Tibial nerve (tissue), 4 donors: ENCODE measurements at regions not wholly inside any gene's neighbourhood (a gene's known extent, or its start where the extent isn't known, plus 50 kb on each side); places are given as distances from the start of the nearest gene placed in this dataset.
A peak's percentile ranks its signal among the peaks of the same experiment; 100 is the strongest.

ENCODE experiments used
- DNase-seq, 2 donors: peaks; one replicate each; pipeline ENCODE4 v3.0.0-alpha.2; 2019; ENCODE audit warnings: low spot score in 2 of 2
- H3K27ac ChIP-seq, 4 donors: fragments of 200-600 bp; sonication (generic) in 3 of 4; one replicate each; pipeline ENCODE4 v1.5.1; 2017 to 2019; ENCODE audit warnings: mild to moderate bottlenecking in 1 of 4
- H3K27me3 ChIP-seq, 2 donors: fragments of 200-600 bp; sonication (generic) in 1 of 2; one replicate each; pipeline versions ENCODE4 v1.5.1 to v1.6.0; 2017 to 2019
- H3K36me3 ChIP-seq, 3 donors: fragments of 200-600 bp; sonication (generic); one replicate each; pipeline ENCODE4 v1.5.1; 2018 to 2019
- H3K4me1 ChIP-seq, 4 donors: fragments of 200-600 bp; sonication (generic) in 3 of 4; one replicate each; pipeline ENCODE4 v1.5.1; 2017 to 2019
- H3K4me3 ChIP-seq, 4 donors: fragments of 200-600 bp; sonication (generic) in 3 of 4; one replicate each; pipeline ENCODE4 v1.5.1; 2017 to 2019; ENCODE audit warnings: mild to moderate bottlenecking in 1 of 4, moderate library complexity in 1 of 4
- H3K9me3 ChIP-seq, 4 donors: fragments of 200-600 bp; sonication (generic) in 3 of 4; one replicate each; pipeline ENCODE4 v1.5.1; 2017 to 2019
- EP300 ChIP-seq, 2 donors: sonication (generic); formaldehyde crosslinking; IDR thresholded peaks; one replicate each; pipeline ENCODE4 v1.6.1; 2017; ENCODE audit warnings: antibody characterized with exemption in 2 of 2, mild to moderate bottlenecking in 1 of 2
- POLR2A ChIP-seq, 2 donors: fragments of 450-650 bp; IDR thresholded peaks; one replicate each; pipeline ENCODE4 v1.6.1; 2017; ENCODE audit warnings: antibody characterized with exemption in 2 of 2, mild to moderate bottlenecking in 2 of 2, moderate library complexity in 2 of 2
- WGBS, 2 donors: methylation state at CpG; one replicate each; pipeline ENCODE4 v1.1.5; 2018; 5-methylcytosine and 5-hydroxymethylcytosine counted together
- TF ChIP-seq, protein P1 (sequence below), 5 experiments: fragments of 200-600 bp in 3 of 5; fragments of 450-650 bp in 2 of 5; sonication (generic) in 3 of 5; IDR thresholded peaks; one replicate each; pipeline ENCODE4 v1.5.1; 2016 to 2019; ENCODE audit warnings: antibody characterized with exemption in 5 of 5, mild to moderate bottlenecking in 3 of 5, moderate library complexity in 2 of 5

DNA sequence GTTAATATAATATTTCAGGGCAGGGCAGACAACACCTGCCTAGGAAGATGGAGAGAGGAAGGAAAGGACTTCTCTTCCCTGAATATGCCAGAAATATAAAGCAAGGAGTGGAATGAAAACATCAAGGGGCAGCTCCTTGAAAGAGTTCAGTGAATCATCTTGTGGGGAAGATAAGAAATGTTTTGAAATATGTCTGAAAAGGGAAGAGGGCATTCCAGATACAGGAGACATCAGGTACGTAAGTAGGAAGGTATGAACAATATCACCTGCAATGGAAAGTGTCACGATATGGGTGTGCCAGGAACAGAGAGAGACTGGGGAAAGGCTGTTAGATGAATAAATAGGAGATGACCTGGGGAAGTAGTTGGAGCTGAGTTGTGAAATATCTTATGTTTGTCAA lies 75.8 kb upstream of the WDR72 start:
- TF ChIP-seq EP300 (IDR thresholded peaks at IDR 0.05) (no peak), POLR2A (IDR thresholded peaks at IDR 0.05) (no peak)
- TF ChIP-seq, protein P1, sequence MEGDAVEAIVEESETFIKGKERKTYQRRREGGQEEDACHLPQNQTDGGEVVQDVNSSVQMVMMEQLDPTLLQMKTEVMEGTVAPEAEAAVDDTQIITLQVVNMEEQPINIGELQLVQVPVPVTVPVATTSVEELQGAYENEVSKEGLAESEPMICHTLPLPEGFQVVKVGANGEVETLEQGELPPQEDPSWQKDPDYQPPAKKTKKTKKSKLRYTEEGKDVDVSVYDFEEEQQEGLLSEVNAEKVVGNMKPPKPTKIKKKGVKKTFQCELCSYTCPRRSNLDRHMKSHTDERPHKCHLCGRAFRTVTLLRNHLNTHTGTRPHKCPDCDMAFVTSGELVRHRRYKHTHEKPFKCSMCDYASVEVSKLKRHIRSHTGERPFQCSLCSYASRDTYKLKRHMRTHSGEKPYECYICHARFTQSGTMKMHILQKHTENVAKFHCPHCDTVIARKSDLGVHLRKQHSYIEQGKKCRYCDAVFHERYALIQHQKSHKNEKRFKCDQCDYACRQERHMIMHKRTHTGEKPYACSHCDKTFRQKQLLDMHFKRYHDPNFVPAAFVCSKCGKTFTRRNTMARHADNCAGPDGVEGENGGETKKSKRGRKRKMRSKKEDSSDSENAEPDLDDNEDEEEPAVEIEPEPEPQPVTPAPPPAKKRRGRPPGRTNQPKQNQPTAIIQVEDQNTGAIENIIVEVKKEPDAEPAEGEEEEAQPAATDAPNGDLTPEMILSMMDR (IDR thresholded peaks at IDR 0.05): no peak
- 93 to 98% methylated on average over 2 of the region's 2 CpGs for WGBS, 2 donors
- no peak for DNase-seq
- Histone ChIP-seq H3K9me3 (no peaks in the 10 kb centered on the region), H3K27ac (no peak overlapping the region), H3K27me3 (no peaks in the 10 kb centered on the region), H3K4me3 (no peak overlapping the region), H3K36me3 (no peaks in the 10 kb centered on the region), H3K4me1 (peaks cover 0 to 5% (median 0%) of the 10 kb centered on the region in 4 donors)

DNA sequence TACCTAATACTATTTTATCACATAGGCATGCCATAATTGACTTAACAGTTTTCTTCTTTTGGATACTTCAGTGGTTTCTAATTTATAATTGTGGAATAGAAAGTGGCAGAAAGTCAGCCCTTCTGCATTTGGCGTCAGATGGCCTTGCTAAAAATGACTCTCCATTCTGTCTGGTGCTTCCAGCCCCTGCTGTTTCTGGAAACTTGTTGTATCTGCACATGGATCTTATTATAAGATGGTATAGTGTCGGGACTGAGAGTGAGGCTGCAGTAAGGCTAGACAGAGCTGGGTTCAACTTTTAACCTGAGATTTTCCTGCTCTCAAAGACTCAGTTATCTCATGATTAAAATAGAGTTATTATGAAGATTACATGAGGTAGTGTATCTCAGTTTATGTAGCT lies 74.8 kb upstream of the WDR72 start:
- H3K27ac ChIP-seq: no peak overlapping the region

DNA sequence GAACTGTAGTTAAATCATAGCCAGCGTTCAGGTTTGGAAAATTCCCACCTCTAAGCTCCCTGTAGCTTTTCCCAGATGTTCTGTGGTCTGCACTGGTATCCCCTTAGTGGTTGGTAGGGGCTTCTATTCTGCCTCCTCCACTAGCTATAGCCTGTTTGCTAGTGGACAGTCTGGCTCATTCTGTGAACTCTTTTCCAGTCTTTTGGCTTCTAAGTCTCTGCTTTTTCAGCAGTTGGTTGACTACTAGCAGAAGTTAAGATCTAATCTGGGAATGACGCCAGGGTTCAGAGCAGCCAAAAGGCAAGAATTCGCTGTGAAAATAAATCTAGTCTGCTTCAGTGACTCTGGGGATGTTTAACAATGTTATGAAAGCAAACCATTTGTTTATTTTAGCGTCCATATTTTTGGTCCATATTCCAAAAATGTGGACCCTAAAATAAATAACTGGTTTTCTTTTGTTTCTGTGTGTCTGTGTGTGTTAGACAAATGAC lies 73.7 kb upstream of the WDR72 start:
- H3K9me3 ChIP-seq: no peaks in the 10 kb centered on the region
- no peaks in the 10 kb centered on the region for H3K36me3 ChIP-seq
- H3K4me3 ChIP-seq: no peak overlapping the region
- TF ChIP-seq, protein P1 (IDR thresholded peaks at IDR 0.05): no peak
- no peak for TF ChIP-seq POLR2A (IDR thresholded peaks at IDR 0.05)
- no peak for TF ChIP-seq EP300 (IDR thresholded peaks at IDR 0.05)
- WGBS, 2 donors: 19 to 27% methylated on average over 4 of the region's 4 CpGs
- H3K4me1 ChIP-seq: peaks cover 0 to 5% (median 0%) of the 10 kb centered on the region in 4 donors
- DNase-seq: peak in 1 of 2 donors; percentile 12
- no peaks in the 10 kb centered on the region for H3K27me3 ChIP-seq
- H3K27ac ChIP-seq: peak overlapping the region in 1 of 4 donors; percentile 17

More for the DNA sequence above, 74.8 kb upstream of the WDR72 start:
- 59 to 66% methylated on average over 2 of the region's 2 CpGs for WGBS, 2 donors
- Histone ChIP-seq H3K9me3 (no peaks in the 10 kb centered on the region), H3K36me3 (no peaks in the 10 kb centered on the region), H3K4me3 (no peak overlapping the region), H3K27me3 (no peaks in the 10 kb centered on the region), H3K4me1 (peaks cover 0 to 5% (median 0%) of the 10 kb centered on the region in 4 donors)
- TF ChIP-seq, protein P1 (IDR thresholded peaks at IDR 0.05): no peak
- TF ChIP-seq EP300 (IDR thresholded peaks at IDR 0.05) (no peak), POLR2A (IDR thresholded peaks at IDR 0.05) (no peak)
- no peak for DNase-seq

DNA sequence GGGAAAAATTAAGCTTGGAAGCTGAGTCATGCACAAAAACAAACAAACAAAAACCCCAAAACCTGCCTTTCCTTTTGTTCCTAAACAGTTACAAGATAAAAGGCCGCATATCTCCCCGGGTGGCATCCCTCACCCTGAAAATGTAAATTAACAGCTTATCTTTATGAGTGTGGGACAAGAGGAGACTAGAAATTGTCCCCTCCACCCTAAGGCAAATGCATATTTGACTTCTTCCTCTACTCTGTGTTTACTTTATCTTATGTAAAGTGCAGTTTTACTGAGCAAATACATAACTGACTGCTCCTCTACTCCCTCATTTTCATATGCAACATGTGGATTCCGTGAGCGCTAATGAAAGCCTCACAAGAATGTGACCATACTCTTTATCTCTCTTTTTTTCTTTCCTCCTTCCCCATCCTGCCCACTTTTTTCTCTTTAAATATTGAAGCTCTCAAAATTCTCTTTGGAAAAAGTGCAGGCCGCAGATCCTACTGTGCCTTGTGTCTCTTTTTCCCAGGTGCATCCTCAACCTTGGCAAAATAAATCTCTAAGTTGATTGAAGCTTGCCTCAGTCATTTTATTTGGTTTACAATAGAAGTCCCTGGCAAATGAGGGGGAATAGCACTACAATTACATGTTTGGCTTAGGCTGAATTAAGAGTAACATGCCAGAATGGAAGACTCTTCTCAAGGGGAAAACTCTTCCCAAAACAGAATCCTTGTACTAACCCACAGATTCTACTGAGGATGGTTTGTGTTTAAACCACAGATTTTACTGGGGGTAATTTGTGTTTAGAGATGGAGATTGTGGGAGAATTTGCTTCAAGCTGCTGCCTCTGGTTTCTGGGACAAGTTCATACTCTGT lies 72.7 kb upstream of the WDR72 start:
- no peaks in the 10 kb centered on the region for H3K36me3 ChIP-seq
- peaks cover 0 to 5% (median 0%) of the 10 kb centered on the region in 4 donors for H3K4me1 ChIP-seq
- WGBS, 2 donors: 65 to 66% methylated on average over 5 of the region's 5 CpGs
- no peak overlapping the region for H3K27ac ChIP-seq
- H3K4me3 ChIP-seq: no peak overlapping the region
- no peaks in the 10 kb centered on the region for H3K9me3 ChIP-seq
- no peaks in the 10 kb centered on the region for H3K27me3 ChIP-seq
- no peak for DNase-seq
- TF ChIP-seq POLR2A (IDR thresholded peaks at IDR 0.05) (no peak), EP300 (IDR thresholded peaks at IDR 0.05) (no peak)
- TF ChIP-seq, protein P1 (IDR thresholded peaks at IDR 0.05): no peak

DNA sequence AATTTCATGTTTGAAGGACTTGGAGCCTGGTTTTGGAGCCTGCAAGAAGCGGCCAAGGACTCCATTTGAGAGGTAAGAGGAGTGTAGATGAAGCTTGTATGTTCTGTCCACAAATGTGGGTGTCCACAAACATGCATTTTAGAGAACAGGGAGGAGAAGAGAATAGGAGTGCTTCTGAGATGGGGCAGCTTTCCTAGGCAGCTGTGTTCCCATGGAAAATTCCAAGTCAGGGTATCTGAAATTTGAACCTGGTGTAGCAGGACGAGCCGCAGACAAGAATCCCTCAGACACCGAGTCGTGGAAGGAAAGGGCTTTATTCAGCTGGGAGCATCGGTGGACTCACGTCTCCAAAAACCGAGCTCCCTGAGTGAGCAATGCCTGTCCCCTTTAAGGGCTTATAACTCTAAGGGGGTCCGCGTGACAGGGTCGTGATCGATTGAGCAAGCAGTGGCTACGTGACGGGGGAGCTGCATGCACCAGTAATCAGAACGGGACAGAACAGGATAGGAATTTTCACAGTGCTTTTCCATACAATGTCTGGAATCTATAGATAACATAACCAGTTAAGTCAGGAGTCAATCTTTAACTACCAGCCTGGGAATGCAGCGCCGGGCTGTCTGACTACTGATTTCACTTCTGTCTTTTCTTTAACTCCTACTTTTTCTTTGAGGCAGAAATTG lies 71.4 kb upstream of the WDR72 start:
- Histone ChIP-seq H3K4me1 (peaks cover 0 to 5% (median 0%) of the 10 kb centered on the region in 4 donors), H3K27ac (no peak overlapping the region), H3K27me3 (no peaks in the 10 kb centered on the region), H3K4me3 (no peak overlapping the region), H3K36me3 (no peaks in the 10 kb centered on the region), H3K9me3 (no peaks in the 10 kb centered on the region)
- 67 to 73% methylated on average over 17 of the region's 17 CpGs for WGBS, 2 donors
- TF ChIP-seq EP300 (IDR thresholded peaks at IDR 0.05) (no peak), POLR2A (IDR thresholded peaks at IDR 0.05) (no peak)
- TF ChIP-seq, protein P1 (IDR thresholded peaks at IDR 0.05): no peak
- no peak for DNase-seq
